Fibroblast of skin of back (primary cell): ENCODE measurements at regions not wholly inside any gene's neighbourhood (a gene's known extent, or its start where the extent isn't known, plus 50 kb on each side); places are given as distances from the start of the nearest gene placed in this dataset.
"Not testable (repeated sequence)": the region's sequence is repeated elsewhere in the genome, so short reads cannot be mapped to it uniquely, and the experiment has no call there.

ENCODE experiments used
- DNase-seq: peaks from one replicate; pipeline ENCODE4 v3.0.0-alpha.2; 2013

GRCh38 chr13:109428146-109428545 lies 358.2 kb downstream of the IRS2 start:
- no peak for DNase-seq

- DNase-seq: no peak
Measured at GRCh38 chr13:109427695-109428094, 358.7 kb downstream of the IRS2 start.

- peak; percentile 3 for DNase-seq
Measured at GRCh38 chr13:109427148-109427547, 359.2 kb downstream of the IRS2 start.

GRCh38 chr13:109426690-109426990 lies 359.7 kb downstream of the IRS2 start:
- no peak for DNase-seq

GRCh38 chr13:109425821-109426689 lies 360.3 kb downstream of the IRS2 start:
- DNase-seq: no peak

GRCh38 chr13:109422161-109422560 lies 364.2 kb downstream of the IRS2 start:
- no peak for DNase-seq

- DNase-seq: no peak
Measured at GRCh38 chr13:109419896-109420295, 366.5 kb downstream of the IRS2 start.

- DNase-seq: no peak
Measured at GRCh38 chr13:109418111-109418510, 368.3 kb downstream of the IRS2 start.

GRCh38 chr13:109416001-109416400 lies 370.4 kb downstream of the IRS2 start:
- DNase-seq: no peak

- DNase-seq: no peak
Measured at GRCh38 chr13:109415057-109415456, 371.3 kb downstream of the IRS2 start.

- DNase-seq: peak; percentile 60
Measured at GRCh38 chr13:109412283-109412901, 374.0 kb downstream of the IRS2 start.

GRCh38 chr13:109410868-109411267 lies 375.5 kb downstream of the IRS2 start:
- no peak for DNase-seq

- DNase-seq: no peak
Measured at GRCh38 chr13:109408591-109409382, 377.6 kb downstream of the IRS2 start.

GRCh38 chr13:109406376-109406992 lies 379.9 kb downstream of the IRS2 start:
- no peak for DNase-seq

- DNase-seq: no peak
Measured at GRCh38 chr13:109403012-109403421, 383.4 kb downstream of the IRS2 start.

GRCh38 chr13:109401891-109402290 lies 384.5 kb downstream of the IRS2 start:
- no peak for DNase-seq

GRCh38 chr13:109401307-109401706 lies 385.1 kb downstream of the IRS2 start:
- no peak for DNase-seq

GRCh38 chr13:109400624-109401257 lies 385.6 kb downstream of the IRS2 start:
- no peak for DNase-seq

GRCh38 chr13:109400209-109400608 lies 386.2 kb downstream of the IRS2 start:
- DNase-seq: no peak

- DNase-seq: not testable (repeated sequence)
Measured at GRCh38 chr13:109398071-109398470, 388.3 kb downstream of the IRS2 start.

- no peak for DNase-seq
Measured at GRCh38 chr13:109397285-109397684, 389.1 kb downstream of the IRS2 start.

GRCh38 chr13:109396266-109396665 lies 390.1 kb downstream of the IRS2 start:
- no peak for DNase-seq

- no peak for DNase-seq
Measured at GRCh38 chr13:109395014-109395413, 391.4 kb downstream of the IRS2 start.
